ENCODE measurements at regions not wholly inside any gene's neighbourhood (a gene's known extent, or its start where the extent isn't known, plus 50 kb on each side); places are given as distances from the start of the nearest gene placed in this dataset.
"Not testable (repeated sequence)": the region's sequence is repeated elsewhere in the genome, so short reads cannot be mapped to it uniquely, and the experiment has no call there.

GRCh38 chr11:71181566-71181965 lies 70.8 kb downstream of the SHANK2 start:
- DNase-seq = no peak

GRCh38 chr11:71180694-71181470 lies 71.5 kb downstream of the SHANK2 start:
- no peak for DNase-seq

GRCh38 chr11:71179877-71180605 lies 72.3 kb downstream of the SHANK2 start:
- no peak for DNase-seq

GRCh38 chr11:71178076-71178475 lies 74.3 kb downstream of the SHANK2 start:
- DNase-seq = no peak

GRCh38 chr11:71176812-71177211 lies 75.6 kb downstream of the SHANK2 start:
- DNase-seq = no peak

GRCh38 chr11:71173709-71174108 lies 78.7 kb downstream of the SHANK2 start:
- no peak for DNase-seq

- DNase-seq = no peak
Measured at GRCh38 chr11:71172680-71173079, 79.7 kb downstream of the SHANK2 start.

GRCh38 chr11:71171576-71171975 lies 80.8 kb downstream of the SHANK2 start:
- no peak for DNase-seq

GRCh38 chr11:71170624-71171423 lies 81.6 kb downstream of the SHANK2 start:
- no peak for DNase-seq

GRCh38 chr11:71169313-71169712 lies 83.1 kb downstream of the SHANK2 start:
- no peak for DNase-seq

GRCh38 chr11:71167814-71168213 lies 84.6 kb downstream of the SHANK2 start:
- DNase-seq = not testable (repeated sequence)

GRCh38 chr11:71165771-71166170 lies 86.6 kb downstream of the SHANK2 start:
- DNase-seq = no peak

- DNase-seq = no peak
Measured at GRCh38 chr11:71164621-71165020, 87.8 kb downstream of the SHANK2 start.

GRCh38 chr11:71164186-71164585 lies 88.2 kb downstream of the SHANK2 start:
- no peak for DNase-seq

GRCh38 chr11:71163371-71163770 lies 89.0 kb downstream of the SHANK2 start:
- DNase-seq = no peak

GRCh38 chr11:71158936-71159335 lies 93.4 kb downstream of the SHANK2 start:
- DNase-seq = no peak

GRCh38 chr11:71157676-71158075 lies 94.7 kb downstream of the SHANK2 start:
- not testable (repeated sequence) for DNase-seq

- DNase-seq = no peak
Measured at GRCh38 chr11:71156301-71156700, 96.1 kb downstream of the SHANK2 start.

GRCh38 chr11:71155846-71156245 lies 96.5 kb downstream of the SHANK2 start:
- no peak for DNase-seq

GRCh38 chr11:71154261-71154805 lies 98.0 kb downstream of the SHANK2 start:
- DNase-seq = no peak

GRCh38 chr11:71153005-71153390 lies 99.4 kb downstream of the SHANK2 start:
- no peak for DNase-seq

- not testable (repeated sequence) for DNase-seq
Measured at GRCh38 chr11:71152312-71153004, 99.9 kb downstream of the SHANK2 start.

GRCh38 chr11:71151561-71151960 lies 100.8 kb downstream of the SHANK2 start:
- DNase-seq = no peak
